ENCODE measurements at regions not wholly inside any gene's neighbourhood (a gene's known extent, or its start where the extent isn't known, plus 50 kb on each side); places are given as distances from the start of the nearest gene placed in this dataset.

- 6% methylated on average over 3 of the region's 3 CpGs for WGBS (ENCODE audit: low lambda C conversion rate)
- POLR2A ChIA-PET = no interaction called here
Measured at GRCh38 chr20:22927537-22927936, 107.6 kb upstream of the SSTR4 start.

GRCh38 chr20:22928679-22929078, 106.4 kb upstream of the SSTR4 start:
- Histone ChIP-seq H3K4me1 (ENCODE audit: control insufficient read depth in 1 of 2, insufficient read depth in 2 of 2, low read depth in 1 of 2, low read length in 1 of 2) (no peaks in the 10 kb centered on the region), H3K27me3 (ENCODE audit: insufficient read depth) (peaks cover 22% of the 10 kb centered on the region), H3K9me2 (no peaks in the 10 kb centered on the region), H3K4me2 (no peak overlapping the region), H3K36me3 (replicated peaks in 1 of 2; ENCODE audit: control insufficient read depth in 1 of 2, insufficient read depth in 2 of 2, low read length in 1 of 2) (no peaks in the 10 kb centered on the region), H3K27ac (ENCODE audit: low read depth in 2 of 2, low read length in 1 of 2) (no peak overlapping the region), H3K79me2 (ENCODE audit: insufficient read depth) (no peaks in the 10 kb centered on the region), H3K4me3 (ENCODE audit: low read depth in 2 of 2, low read length in 1 of 2) (no peak overlapping the region), H2AFZ (ENCODE audit: low read depth) (no peak overlapping the region), H3K9me3 (no peaks in the 10 kb centered on the region), H3F3A (replicated peaks; ENCODE audit: insufficient read depth) (no peaks in the 10 kb centered on the region), H4K20me1 (ENCODE audit: insufficient read depth) (no peaks in the 10 kb centered on the region), H3K9ac (no peak overlapping the region)
- no peak for DNase-seq
- CTCF ChIA-PET = no interaction called here
- TF ChIP-seq ELF1 (IDR thresholded peaks at IDR 0.05) (no peak), TCF12 (IDR thresholded peaks at IDR 0.05) (no peak), MAX (IDR thresholded peaks at IDR 0.05; ENCODE audit: low read depth) (no peak), IRF3 (IDR thresholded peaks at IDR 0.05; ENCODE audit: low read depth, low read length) (no peak), EZH2phosphoT487 (IDR thresholded peaks at IDR 0.05; ENCODE audit: borderline replicate concordance, low read depth) (no peak), TEAD4 (IDR thresholded peaks at IDR 0.05; ENCODE audit: borderline replicate concordance, insufficient read depth) (no peak), JUND (IDR thresholded peaks at IDR 0.05) (no peak), MEF2A (IDR thresholded peaks at IDR 0.05; ENCODE audit: borderline replicate concordance, low read depth) (no peak)
- TF ChIP-seq, protein P1, sequence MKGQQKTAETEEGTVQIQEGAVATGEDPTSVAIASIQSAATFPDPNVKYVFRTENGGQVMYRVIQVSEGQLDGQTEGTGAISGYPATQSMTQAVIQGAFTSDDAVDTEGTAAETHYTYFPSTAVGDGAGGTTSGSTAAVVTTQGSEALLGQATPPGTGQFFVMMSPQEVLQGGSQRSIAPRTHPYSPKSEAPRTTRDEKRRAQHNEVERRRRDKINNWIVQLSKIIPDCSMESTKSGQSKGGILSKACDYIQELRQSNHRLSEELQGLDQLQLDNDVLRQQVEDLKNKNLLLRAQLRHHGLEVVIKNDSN (IDR thresholded peaks at IDR 0.05; ENCODE audit: borderline replicate concordance, low read depth) = no peak
- POLR2A ChIA-PET = no interaction called here
- WGBS (ENCODE audit: low lambda C conversion rate) = 20% methylated on average over 7 of the region's 7 CpGs

More at GRCh38 chr20:22927537-22927936, 107.6 kb upstream of the SSTR4 start:
- H2AFZ ChIP-seq (ENCODE audit: low read depth) = no peak overlapping the region
- H3K79me2 ChIP-seq (ENCODE audit: insufficient read depth) = no peaks in the 10 kb centered on the region
- TF ChIP-seq MXI1 (IDR thresholded peaks at IDR 0.05; ENCODE audit: low read depth, low read length) (no peak), RCOR1 (IDR thresholded peaks at IDR 0.05; ENCODE audit: low read length) (no peak), TAF1 (IDR thresholded peaks at IDR 0.05; ENCODE audit: borderline replicate concordance, low read depth, low read length) (no peak)
- TF ChIP-seq, protein P2, sequence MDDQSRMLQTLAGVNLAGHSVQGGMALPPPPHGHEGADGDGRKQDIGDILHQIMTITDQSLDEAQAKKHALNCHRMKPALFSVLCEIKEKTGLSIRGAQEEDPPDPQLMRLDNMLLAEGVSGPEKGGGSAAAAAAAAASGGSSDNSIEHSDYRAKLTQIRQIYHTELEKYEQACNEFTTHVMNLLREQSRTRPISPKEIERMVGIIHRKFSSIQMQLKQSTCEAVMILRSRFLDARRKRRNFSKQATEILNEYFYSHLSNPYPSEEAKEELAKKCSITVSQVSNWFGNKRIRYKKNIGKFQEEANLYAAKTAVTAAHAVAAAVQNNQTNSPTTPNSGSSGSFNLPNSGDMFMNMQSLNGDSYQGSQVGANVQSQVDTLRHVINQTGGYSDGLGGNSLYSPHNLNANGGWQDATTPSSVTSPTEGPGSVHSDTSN (IDR thresholded peaks at IDR 0.05) = no peak
- H3K4me3 ChIP-seq (ENCODE audit: low read depth in 2 of 2, low read length in 1 of 2) = no peak overlapping the region
- H3F3A ChIP-seq (replicated peaks; ENCODE audit: insufficient read depth) = no peaks in the 10 kb centered on the region
- H3K9me3 ChIP-seq = no peaks in the 10 kb centered on the region
- peaks cover 22% of the 10 kb centered on the region for H3K27me3 ChIP-seq (ENCODE audit: insufficient read depth)
- H3K36me3 ChIP-seq (replicated peaks in 1 of 2; ENCODE audit: control insufficient read depth in 1 of 2, insufficient read depth in 2 of 2, low read length in 1 of 2) = no peaks in the 10 kb centered on the region
- no peaks in the 10 kb centered on the region for H3K9me2 ChIP-seq
- no peaks in the 10 kb centered on the region for H4K20me1 ChIP-seq (ENCODE audit: insufficient read depth)
- no peaks in the 10 kb centered on the region for H3K4me1 ChIP-seq (ENCODE audit: control insufficient read depth in 1 of 2, insufficient read depth in 2 of 2, low read depth in 1 of 2, low read length in 1 of 2)
- no peak overlapping the region for H3K9ac ChIP-seq
- H3K4me2 ChIP-seq = no peak overlapping the region
- CTCF ChIA-PET = interaction anchor here (1.1 kb wide), 1 partner anchor 17 kb away, joined by 4 read pairs; no protein-coding TSS in a partner anchor
- H3K27ac ChIP-seq (ENCODE audit: low read depth in 2 of 2, low read length in 1 of 2) = no peak overlapping the region
- no peak for DNase-seq

Measured in SK-N-SH (cell line).